ENCODE measurements at regions not wholly inside any gene's neighbourhood (a gene's known extent, or its start where the extent isn't known, plus 50 kb on each side); places are given as distances from the start of the nearest gene placed in this dataset.

GRCh38 chr13:79871594-79871993 lies 390.6 kb downstream of the NDFIP2 start:
- no peak for TF ChIP-seq TAF1 (IDR thresholded peaks at IDR 0.05; ENCODE audit: borderline replicate concordance, insufficient read depth, low read length)

GRCh38 chr13:79870766-79871165 lies 389.8 kb downstream of the NDFIP2 start:
- TF ChIP-seq POLR2AphosphoS5 (IDR thresholded peaks at IDR 0.05; ENCODE audit: low read depth, low read length) (no peak), TAF1 (IDR thresholded peaks at IDR 0.05; ENCODE audit: borderline replicate concordance, insufficient read depth, low read length) (no peak), SIN3A (IDR thresholded peaks at IDR 0.05; ENCODE audit: borderline replicate concordance, insufficient read depth, low read length) (no peak), REST (IDR thresholded peaks at IDR 0.05; ENCODE audit: insufficient read depth in 1 of 2, low read depth in 2 of 2, low read length in 2 of 2) (no peak), FOXP2 (optimal IDR thresholded peaks at IDR 0.05; ENCODE audit: borderline replicate concordance, extremely low read depth, extremely low read length, insufficient read depth) (no peak)

- TF ChIP-seq SIN3A (IDR thresholded peaks at IDR 0.05; ENCODE audit: borderline replicate concordance, insufficient read depth, low read length) = no peak
- TF ChIP-seq TAF1 (IDR thresholded peaks at IDR 0.05; ENCODE audit: borderline replicate concordance, insufficient read depth, low read length) = no peak
- TF ChIP-seq REST (IDR thresholded peaks at IDR 0.05; ENCODE audit: insufficient read depth in 1 of 2, low read depth in 2 of 2, low read length in 2 of 2) = no peak
- TF ChIP-seq FOXP2 (optimal IDR thresholded peaks at IDR 0.05; ENCODE audit: borderline replicate concordance, extremely low read depth, extremely low read length, insufficient read depth) = no peak
- TF ChIP-seq POLR2AphosphoS5 (IDR thresholded peaks at IDR 0.05; ENCODE audit: low read depth, low read length) = no peak
Observed at GRCh38 chr13:79870123-79870522, 389.2 kb downstream of the NDFIP2 start.

GRCh38 chr13:79869326-79869725 lies 388.4 kb downstream of the NDFIP2 start:
- TF ChIP-seq FOXP2 (optimal IDR thresholded peaks at IDR 0.05; ENCODE audit: borderline replicate concordance, extremely low read depth, extremely low read length, insufficient read depth) = no peak

- TF ChIP-seq REST (IDR thresholded peaks at IDR 0.05; ENCODE audit: insufficient read depth in 1 of 2, low read depth in 2 of 2, low read length in 2 of 2) (no peak), FOXP2 (optimal IDR thresholded peaks at IDR 0.05; ENCODE audit: borderline replicate concordance, extremely low read depth, extremely low read length, insufficient read depth) (no peak), POLR2AphosphoS5 (IDR thresholded peaks at IDR 0.05; ENCODE audit: low read depth, low read length) (no peak), TAF1 (IDR thresholded peaks at IDR 0.05; ENCODE audit: borderline replicate concordance, insufficient read depth, low read length) (no peak), SIN3A (IDR thresholded peaks at IDR 0.05; ENCODE audit: borderline replicate concordance, insufficient read depth, low read length) (no peak)
Observed at GRCh38 chr13:79867254-79867653, 386.3 kb downstream of the NDFIP2 start.

- TF ChIP-seq TAF1 (IDR thresholded peaks at IDR 0.05; ENCODE audit: borderline replicate concordance, insufficient read depth, low read length) (no peak), REST (IDR thresholded peaks at IDR 0.05; ENCODE audit: insufficient read depth in 1 of 2, low read depth in 2 of 2, low read length in 2 of 2) (no peak), SIN3A (IDR thresholded peaks at IDR 0.05; ENCODE audit: borderline replicate concordance, insufficient read depth, low read length) (no peak), POLR2AphosphoS5 (IDR thresholded peaks at IDR 0.05; ENCODE audit: low read depth, low read length) (no peak), FOXP2 (optimal IDR thresholded peaks at IDR 0.05; ENCODE audit: borderline replicate concordance, extremely low read depth, extremely low read length, insufficient read depth) (no peak)
Observed at GRCh38 chr13:79866436-79866835, 385.5 kb downstream of the NDFIP2 start.

All from PFSK-1 (cell line).